HepG2 (cell line): ENCODE measurements at regions not wholly inside any gene's neighbourhood (a gene's known extent, or its start where the extent isn't known, plus 50 kb on each side); places are given as distances from the start of the nearest gene placed in this dataset.

ENCODE experiments used
- ATAC-seq: fragments of 200-7000 bp; cut with Tn5 transposase; 3 replicates; pipeline ENCODE4 v1.9.1; 2020; ENCODE audit warnings: mild to moderate bottlenecking, moderate library complexity
- BruUV-seq: library from RNA; stranded (reverse); fragments of 400-500 nt; replicated peaks from 2 replicates; lab custom pipeline; 2021; lab: Mats Ljungman, UMichigan
- CTCF ChIA-PET: fragments of 300-600 bp; formaldehyde crosslinking; extraction: SDS; loops from one replicate; lab custom pipeline; 2021; ENCODE audit warnings: low total read pairs, inconsistent platforms, low intra/inter-chr PET ratio; lab: Yijun Ruan, JAX
- POLR2A ChIA-PET: fragments of 350-600 bp; sonication (Branson Sonifier 250); formaldehyde crosslinking; loops from one replicate; lab custom pipeline; 2020; ENCODE audit warnings: antibody characterized with exemption, inconsistent platforms; lab: Yijun Ruan, JAX
- DNase-seq: peaks from one replicate; pipeline ENCODE4 v3.0.0-alpha.2; 2015; ENCODE audit warnings: low spot score
- FAIRE-seq: peaks from 3 replicates; lab custom pipeline; 2011; peaks lifted over from hg19 to GRCh38; lab: Jason Lieb, UNC
- H2AFZ ChIP-seq: one replicate; pipeline ENCODE4 v1.6.1; 2011; ENCODE audit warnings: low read length, inconsistent platforms
- H3K27ac ChIP-seq: fragments of 300-600 bp; 3 replicates; pipeline ENCODE4 v1.8.0; 2011; ENCODE audit warnings: mixed run types, mild to moderate bottlenecking, mixed read lengths, low read length, inconsistent platforms; ENCODE audit not compliant: insufficient read depth; ENCODE audit errors: extremely low read length
- H3K27me3 ChIP-seq, 2 experiments: fragments of 200-600 bp in 1 of 2; 2 replicates in 1 of 2; 3 replicates in 1 of 2; pipeline versions ENCODE4 v1.6.0 to v1.8.0; 2011; ENCODE audit warnings: low read length in 2 of 2, mild to moderate bottlenecking in 2 of 2, moderate library complexity in 2 of 2, inconsistent platforms in 1 of 2; ENCODE audit not compliant: insufficient read depth in 2 of 2, control insufficient read depth in 1 of 2
- H3K36me3 ChIP-seq, 2 experiments: fragments of 200-600 bp in 1 of 2; replicated peaks in 1 of 2; 2 replicates in 1 of 2; 3 replicates in 1 of 2; pipeline versions ENCODE4 v1.5.1 to v1.8.0; 2011; ENCODE audit warnings: low read length in 2 of 2, inconsistent platforms in 1 of 2; ENCODE audit not compliant: insufficient read depth in 2 of 2, control insufficient read depth in 1 of 2
- H3K4me1 ChIP-seq: 2 replicates; pipeline ENCODE4 v1.5.1; 2012; ENCODE audit warnings: low read length, inconsistent platforms; ENCODE audit not compliant: insufficient read depth
- H3K4me2 ChIP-seq: 2 replicates; pipeline ENCODE4 v1.6.0; 2011; ENCODE audit warnings: low read depth, low read length, inconsistent platforms
- H3K4me3 ChIP-seq, 3 experiments: fragments of 200-600 bp in 1 of 3; sonication (generic), shearing (Covaris generic) in 1 of 3; replicated peaks in 1 of 3; 2 replicates each; pipeline ENCODE4 v1.5.1; 2011 to 2016; ENCODE audit warnings: low read length in 3 of 3, inconsistent platforms in 2 of 3, low read depth in 2 of 3, mild to moderate bottlenecking in 2 of 3, control low read depth in 1 of 3, mixed read lengths in 1 of 3; ENCODE audit not compliant: insufficient read depth in 1 of 3
- H3K79me2 ChIP-seq: one replicate; pipeline ENCODE4 v1.6.1; 2011; ENCODE audit warnings: low read length, inconsistent platforms; ENCODE audit not compliant: insufficient read depth
- H3K9ac ChIP-seq: 2 replicates; pipeline ENCODE4 v1.6.0; 2011; ENCODE audit warnings: mild to moderate bottlenecking, low read depth, low read length, inconsistent platforms; ENCODE audit not compliant: insufficient read depth
- H3K9me3 ChIP-seq: 2 replicates; pipeline ENCODE4 v1.5.1; 2012; ENCODE audit warnings: mild to moderate bottlenecking, low read length
- H4K20me1 ChIP-seq: 2 replicates; pipeline ENCODE4 v1.6.0; 2011; ENCODE audit warnings: inconsistent platforms, mild to moderate bottlenecking, low read length, moderate library complexity; ENCODE audit not compliant: insufficient read depth
- ATF7 ChIP-seq, 2 experiments: fragments of 450-650 bp in 1 of 2; sonication (generic) in 1 of 2; formaldehyde crosslinking in 1 of 2; IDR thresholded peaks; 2 replicates each; pipeline versions ENCODE4 v1.4.0 to v1.6.1; 2016 to 2020; ENCODE audit warnings: antibody characterized with exemption in 1 of 2, mild to moderate bottlenecking in 1 of 2, missing genetic modification reagents in 1 of 2
- CBX5 ChIP-seq: sonication (generic); formaldehyde crosslinking; IDR thresholded peaks from 2 replicates; pipeline ENCODE4 v1.4.0; 2020; ENCODE audit warnings: missing genetic modification reagents, borderline replicate concordance
- MBNL3 ChIP-seq: fragments of 250-450 bp; sonication (Bioruptor Pico); conservative IDR thresholded peaks from 2 replicates; pipeline ENCODE4 v1.8.0; 2022; ENCODE audit warnings: mild to moderate bottlenecking, inconsistent platforms
- NFE2L1 ChIP-seq: sonication (generic); formaldehyde crosslinking; IDR thresholded peaks from 2 replicates; pipeline ENCODE4 v1.4.0; 2020; ENCODE audit warnings: missing genetic modification reagents, mild to moderate bottlenecking, borderline replicate concordance
- RERE ChIP-seq: IDR thresholded peaks from 2 replicates; pipeline ENCODE4 v1.6.1; 2016; ENCODE audit warnings: low read depth, missing genetic modification reagents, missing compliant biosample characterization
- TEF ChIP-seq: sonication (generic); formaldehyde crosslinking; IDR thresholded peaks from 2 replicates; pipeline ENCODE4 v1.5.0; 2020; ENCODE audit warnings: missing genetic modification reagents
- ZNF205 ChIP-seq: IDR thresholded peaks from 2 replicates; pipeline ENCODE4 v1.6.1; 2018; ENCODE audit warnings: missing biosample characterization, missing genetic modification reagents
- ZNF83 ChIP-seq: sonication (generic); formaldehyde crosslinking; IDR thresholded peaks from 2 replicates; pipeline ENCODE4 v1.4.0; 2020; ENCODE audit warnings: missing genetic modification reagents, mild to moderate bottlenecking, borderline replicate concordance
- WGBS: methylation state at CpG from one replicate; pipeline ENCODE4 v1.1.6; 2017; ENCODE audit warnings: low lambda C conversion rate; 5-methylcytosine and 5-hydroxymethylcytosine counted together
- in situ Hi-C: cut with HindIII; loops from 2 replicates; pipeline ENCODE4 v1.10.0; 2017; ENCODE audit warnings: low pct_unique_long_range_greater_than_20kb; ENCODE audit not compliant: extremely low pct_ligation_motif_present
- intact Hi-C: fragments of 100-400 bp; cut with micrococcal nuclease; formaldehyde crosslinking; loops from one replicate; pipeline ENCODE4 v1.10.0; 2022; ENCODE audit not compliant: unreplicated experiment

- ATAC-seq: no peak
- in situ Hi-C loops: no loop called here
- CTCF ChIA-PET: no interaction called here
- H3K27ac ChIP-seq: no peak overlapping the region
- BruUV-seq: no TSS peak
- H3K4me3 ChIP-seq: no peak overlapping the region
- H3K9me3 ChIP-seq: peaks cover 76% of the 10 kb centered on the region
- intact Hi-C loops: no loop called here
- 2% methylated on average over 6 of the region's 6 CpGs for WGBS
- H2AFZ ChIP-seq: no peak overlapping the region
- FAIRE-seq: no peak
- H3K9ac ChIP-seq: no peak overlapping the region
- no peak for DNase-seq
- no peaks in the 10 kb centered on the region for H3K4me1 ChIP-seq
- no peaks in the 10 kb centered on the region for H3K27me3 ChIP-seq
- POLR2A ChIA-PET: no interaction called here
- no peaks in the 10 kb centered on the region for H3K79me2 ChIP-seq
- no peak overlapping the region for H3K4me2 ChIP-seq
- no peaks in the 10 kb centered on the region for H4K20me1 ChIP-seq
- no peaks in the 10 kb centered on the region for H3K36me3 ChIP-seq
- TF ChIP-seq RERE (CRISPR knock-in tag): no peak
- TF ChIP-seq ZNF83 (CRISPR knock-in tag): no peak
- TF ChIP-seq TEF (CRISPR knock-in tag): no peak
- no peak for TF ChIP-seq CBX5 (CRISPR knock-in tag)
- no peak for TF ChIP-seq ATF7 (IDR thresholded peaks at IDR 0.05)
- TF ChIP-seq ATF7 (CRISPR knock-in tag; IDR thresholded peaks at IDR 0.05): no peak
- no peak for TF ChIP-seq NFE2L1
- TF ChIP-seq MBNL3 (CRISPR knock-in tag): no peak
- TF ChIP-seq ZNF205 (CRISPR knock-in tag): no peak
Measured at GRCh38 chr14:84544486-84545131, 985.3 kb upstream of the FLRT2 start.
